Neural progenitor cell (in vitro differentiated cells): ENCODE measurements at regions not wholly inside any gene's neighbourhood (a gene's known extent, or its start where the extent isn't known, plus 50 kb on each side); places are given as distances from the start of the nearest gene placed in this dataset.

Experiments used
- DNase-seq: peaks from one replicate; pipeline ENCODE4 v3.0.0-alpha.2; 2016; ENCODE audit warnings: low spot score
- H2AFZ ChIP-seq: fragments of 200-600 bp; sonication (generic); replicated peaks from 2 replicates; pipeline ENCODE4 v1.6.1; 2016; ENCODE audit warnings: antibody characterized with exemption
- H3F3A ChIP-seq: fragments of 200-600 bp; sonication (generic); 2 replicates; pipeline ENCODE4 v1.6.1; 2016; ENCODE audit warnings: antibody characterized with exemption, low read depth
- H3K27ac ChIP-seq: fragments of 200-600 bp; sonication (generic); 2 replicates; pipeline ENCODE4 v1.5.1; 2016; ENCODE audit warnings: mild to moderate bottlenecking
- H3K27me3 ChIP-seq: fragments of 200-600 bp; sonication (generic); 2 replicates; pipeline ENCODE4 v1.6.1; 2016; ENCODE audit warnings: mild to moderate bottlenecking, moderate library complexity
- H3K36me3 ChIP-seq: fragments of 200-600 bp; sonication (generic); 2 replicates; pipeline ENCODE4 v1.5.1; 2016
- H3K4me1 ChIP-seq: fragments of 200-600 bp; sonication (generic); 2 replicates; pipeline ENCODE4 v1.6.1; 2016; ENCODE audit warnings: mixed run types
- H3K4me2 ChIP-seq: fragments of 200-600 bp; sonication (generic); 2 replicates; pipeline ENCODE4 v1.6.1; 2016
- H3K4me3 ChIP-seq: fragments of 200-600 bp; sonication (generic); 2 replicates; pipeline ENCODE4 v1.5.1; 2016
- H3K79me2 ChIP-seq: fragments of 200-600 bp; sonication (generic); 2 replicates; pipeline ENCODE4 v1.6.1; 2016; ENCODE audit warnings: low read depth
- H3K9ac ChIP-seq: fragments of 200-600 bp; sonication (generic); 2 replicates; pipeline ENCODE4 v1.6.1; 2016
- H3K9me3 ChIP-seq: fragments of 200-600 bp; sonication (generic); 2 replicates; pipeline ENCODE4 v1.5.1; 2016; ENCODE audit warnings: low read depth
- H4K20me1 ChIP-seq: fragments of 200-600 bp; sonication (generic); 2 replicates; pipeline ENCODE4 v1.6.1; 2016; ENCODE audit warnings: low read depth
- H3K27ac Mint-ChIP-seq: 3 replicates; pipeline ENCODE4 v1.8.0; 2021; ENCODE audit warnings: mixed read lengths
- H3K27me3 Mint-ChIP-seq: 2 replicates; pipeline ENCODE4 v1.8.0; 2022; ENCODE audit warnings: low read depth, mild to moderate bottlenecking, inconsistent platforms, moderate library complexity, mixed read lengths; ENCODE audit not compliant: insufficient read depth
- H3K36me3 Mint-ChIP-seq: 3 replicates; pipeline ENCODE4 v1.8.0; 2021; ENCODE audit warnings: mixed read lengths
- H3K4me1 Mint-ChIP-seq: 3 replicates; pipeline ENCODE4 v1.8.0; 2021; ENCODE audit warnings: mixed read lengths
- H3K4me3 Mint-ChIP-seq: 3 replicates; pipeline ENCODE4 v1.8.0; 2021; ENCODE audit warnings: mild to moderate bottlenecking, moderate library complexity, mixed read lengths
- H3K9me3 Mint-ChIP-seq: 3 replicates; pipeline ENCODE4 v1.8.0; 2020; ENCODE audit warnings: mixed read lengths
- CTCF ChIP-seq: fragments of 200-600 bp; sonication (generic); IDR thresholded peaks from 2 replicates; pipeline ENCODE4 v1.5.1; 2017; ENCODE audit warnings: antibody characterized with exemption, mild to moderate bottlenecking
- EZH2 ChIP-seq: fragments of 200-600 bp; sonication (generic); IDR thresholded peaks from 2 replicates; pipeline ENCODE4 v1.6.1; 2017; ENCODE audit warnings: antibody characterized with exemption, mild to moderate bottlenecking, moderate library complexity
- EZH2phosphoT487 ChIP-seq: fragments of 200-600 bp; sonication (generic); IDR thresholded peaks from 2 replicates; pipeline ENCODE4 v1.6.1; 2017; ENCODE audit warnings: antibody characterized with exemption

DNA sequence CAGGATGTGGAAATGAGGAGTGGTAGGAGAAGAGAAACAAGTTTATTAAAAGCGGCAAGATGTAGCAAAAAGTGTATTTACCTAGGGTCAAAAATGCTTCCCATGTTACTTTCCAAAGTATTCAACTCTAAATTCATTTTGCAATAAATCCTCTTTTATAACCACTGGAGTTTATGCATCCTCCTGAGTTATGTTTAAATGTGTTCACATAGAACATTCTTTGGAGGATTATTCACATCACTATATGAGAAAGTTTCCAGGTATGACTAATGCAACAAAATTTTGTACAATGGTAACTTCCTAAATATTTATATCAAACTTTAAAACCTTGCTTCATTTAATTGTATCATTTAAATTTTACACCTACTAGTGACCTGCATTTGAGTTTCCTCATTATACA lies 870.6 kb upstream of the SLIT2 start:
- Histone ChIP-seq H3K9me3 (no peaks in the 10 kb centered on the region), H4K20me1 (no peaks in the 10 kb centered on the region), H3K36me3 (no peaks in the 10 kb centered on the region), H3K27me3 (no peaks in the 10 kb centered on the region), H3K79me2 (no peaks in the 10 kb centered on the region), H2AFZ (no peak overlapping the region), H3K27ac (no peak overlapping the region), H3K4me3 (no peak overlapping the region), H3K9ac (no peak overlapping the region), H3F3A (no peaks in the 10 kb centered on the region), H3K4me2 (no peak overlapping the region), H3K4me1 (no peaks in the 10 kb centered on the region)
- Mint-ChIP-seq H3K36me3 (no peaks in the 10 kb centered on the region), H3K27me3 (no peaks in the 10 kb centered on the region), H3K27ac (no peak overlapping the region), H3K9me3 (no peaks in the 10 kb centered on the region), H3K4me3 (no peak overlapping the region), H3K4me1 (peaks cover 3% of the 10 kb centered on the region)
- DNase-seq = no peak
- TF ChIP-seq EZH2phosphoT487 (no peak), CTCF (no peak), EZH2 (no peak)

- Mint-ChIP-seq H3K36me3 (no peaks in the 10 kb centered on the region), H3K27ac (no peak overlapping the region), H3K9me3 (no peaks in the 10 kb centered on the region), H3K27me3 (no peaks in the 10 kb centered on the region), H3K4me3 (no peak overlapping the region), H3K4me1 (peaks cover 8% of the 10 kb centered on the region)
- H3F3A ChIP-seq = no peaks in the 10 kb centered on the region
- no peaks in the 10 kb centered on the region for H3K9me3 ChIP-seq
- H3K4me2 ChIP-seq = no peak overlapping the region
- H4K20me1 ChIP-seq = no peaks in the 10 kb centered on the region
- H3K4me3 ChIP-seq = no peak overlapping the region
- H2AFZ ChIP-seq = no peak overlapping the region
- H3K27me3 ChIP-seq = no peaks in the 10 kb centered on the region
- H3K9ac ChIP-seq = no peak overlapping the region
- H3K79me2 ChIP-seq = no peaks in the 10 kb centered on the region
- no peaks in the 10 kb centered on the region for H3K36me3 ChIP-seq
- H3K4me1 ChIP-seq = peaks cover 4% of the 10 kb centered on the region
- no peak for TF ChIP-seq EZH2
- no peak for TF ChIP-seq CTCF
- TF ChIP-seq EZH2phosphoT487 = no peak
- H3K27ac ChIP-seq = no peak overlapping the region
- no peak for DNase-seq
These were observed 871.1 kb upstream of the SLIT2 start for GRCh38 chr4:19380600-19380999.

GRCh38 chr4:19379191-19379708 lies 872.5 kb upstream of the SLIT2 start:
- no peaks in the 10 kb centered on the region for H3K27me3 ChIP-seq
- no peaks in the 10 kb centered on the region for H4K20me1 ChIP-seq
- H3K36me3 ChIP-seq = no peaks in the 10 kb centered on the region
- Mint-ChIP-seq H3K27ac (no peak overlapping the region), H3K27me3 (no peaks in the 10 kb centered on the region), H3K9me3 (no peaks in the 10 kb centered on the region), H3K4me1 (peaks cover 21% of the 10 kb centered on the region), H3K36me3 (no peaks in the 10 kb centered on the region), H3K4me3 (no peak overlapping the region)
- peaks cover 11% of the 10 kb centered on the region for H3K4me1 ChIP-seq
- H3K27ac ChIP-seq = no peak overlapping the region
- no peak overlapping the region for H3K9ac ChIP-seq
- TF ChIP-seq EZH2phosphoT487 (no peak), EZH2 (no peak), CTCF (no peak)
- no peak overlapping the region for H3K4me3 ChIP-seq
- H3F3A ChIP-seq = no peaks in the 10 kb centered on the region
- H3K79me2 ChIP-seq = no peaks in the 10 kb centered on the region
- DNase-seq = no peak
- no peaks in the 10 kb centered on the region for H3K9me3 ChIP-seq
- no peak overlapping the region for H2AFZ ChIP-seq
- no peak overlapping the region for H3K4me2 ChIP-seq
